Hematopoietic multipotent progenitor cell treated with erythropoietin and hydrocortisone succinate and interleukin-3 and kit ligand, for 4 days (in vitro differentiated cells): ENCODE measurements at regions not wholly inside any gene's neighbourhood (a gene's known extent, or its start where the extent isn't known, plus 50 kb on each side); places are given as distances from the start of the nearest gene placed in this dataset.
A peak's percentile ranks its signal among the peaks of the same experiment; 100 is the strongest.

Source experiments
- DNase-seq: peaks from one replicate; pipeline ENCODE4 v3.0.0-alpha.2; 2015

GRCh38 chr20:4511776-4512175 is 174.5 kb upstream of the PRNP start:
- no peak for DNase-seq

DNA sequence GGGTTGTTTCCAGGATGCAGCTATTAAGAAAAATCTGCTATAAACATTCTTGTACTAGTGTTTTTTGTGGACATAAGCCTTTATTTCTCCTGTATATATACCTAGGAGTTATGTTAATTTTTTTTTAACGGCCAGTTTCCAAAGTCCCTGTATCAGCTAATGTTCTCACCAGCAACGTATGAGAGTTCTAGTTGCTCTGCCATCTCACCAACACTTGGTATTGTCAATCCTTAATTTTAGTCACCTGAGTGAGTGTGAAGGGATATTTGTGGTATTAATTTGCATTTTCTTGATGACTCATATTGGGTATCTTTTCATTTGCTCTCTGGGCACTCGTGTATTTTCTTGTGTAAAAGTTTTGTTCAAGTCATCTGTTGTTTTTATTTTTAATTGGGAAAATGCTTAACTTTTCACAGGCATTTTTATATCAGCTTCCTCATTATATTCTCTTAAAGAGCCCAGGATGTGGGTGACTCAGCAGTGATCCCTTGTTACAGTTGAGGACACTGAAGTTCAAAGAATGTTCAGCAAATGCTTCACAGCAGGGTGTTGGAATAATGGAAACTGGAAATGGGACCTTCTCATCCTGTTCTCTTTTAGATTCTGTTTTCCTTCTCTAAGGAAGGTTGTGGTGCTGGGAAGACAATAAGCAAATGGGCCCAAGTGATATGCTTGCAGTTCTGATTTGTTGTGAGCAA is 176.3 kb upstream of the PRNP start:
- no peak for DNase-seq

GRCh38 chr20:4508773-4509172 is 177.5 kb upstream of the PRNP start:
- no peak for DNase-seq

DNA sequence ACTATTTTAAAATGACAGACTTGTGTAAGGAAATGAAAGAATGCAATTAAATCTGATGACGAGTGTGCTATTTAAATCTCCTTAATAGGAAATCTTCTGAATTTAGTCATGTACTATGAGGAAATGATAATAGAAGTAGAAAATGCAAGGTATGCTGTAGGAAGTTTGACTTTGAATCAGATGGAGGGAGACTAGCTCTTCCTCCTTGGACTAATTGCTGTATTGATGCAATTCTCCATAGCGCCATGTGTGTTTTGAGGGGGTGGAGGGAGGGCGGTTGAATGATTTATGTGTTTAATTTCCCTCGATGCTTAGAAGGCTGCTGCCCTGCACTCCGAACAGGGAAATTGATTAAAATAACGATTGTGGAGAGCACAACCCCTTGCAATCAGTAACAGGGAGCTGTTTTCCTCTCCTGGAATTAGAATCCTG is 179.0 kb upstream of the PRNP start:
- DNase-seq: no peak

GRCh38 chr20:4504814-4505213 is 181.4 kb upstream of the PRNP start:
- no peak for DNase-seq

DNA sequence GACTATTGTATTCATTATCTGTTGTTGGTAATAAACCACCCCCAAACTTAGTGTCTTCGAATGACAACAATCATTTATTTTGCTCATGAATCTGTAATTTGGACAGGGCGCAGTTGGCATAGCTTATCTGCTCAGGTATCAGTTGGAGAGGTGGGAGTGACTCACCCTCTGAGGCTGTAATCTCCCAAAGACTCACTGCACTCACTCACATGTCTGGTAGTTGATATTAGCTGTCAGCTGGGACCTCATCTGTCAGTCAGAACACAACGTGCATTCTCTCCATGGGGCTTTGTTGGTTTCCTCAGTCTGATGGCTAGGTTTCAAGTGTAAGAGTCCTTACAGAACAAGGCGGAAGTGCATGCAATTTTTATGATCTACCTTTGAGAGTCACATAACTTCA is 183.5 kb upstream of the PRNP start:
- DNase-seq: peak; percentile 7

DNA sequence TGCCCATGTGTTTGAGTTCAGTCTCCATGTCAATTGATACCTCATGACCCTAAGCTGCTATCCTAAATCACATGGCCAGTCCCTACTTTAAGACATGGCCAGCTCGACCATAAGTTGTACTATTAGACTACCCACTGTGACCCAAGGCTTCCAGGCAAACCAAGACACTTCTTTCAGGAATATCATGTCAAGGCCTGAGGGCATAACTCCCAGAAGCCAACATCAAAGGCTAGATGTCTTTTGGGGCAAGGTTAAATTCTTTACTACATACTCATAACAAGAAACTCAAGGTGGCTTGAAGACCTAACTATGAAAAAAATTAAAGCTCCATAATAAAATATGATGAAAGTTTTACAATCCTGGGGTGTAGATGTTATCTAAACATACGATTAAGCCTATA is 192.9 kb upstream of the PRNP start:
- DNase-seq: no peak

- DNase-seq: no peak
Measured at GRCh38 chr20:4491643-4492042, 194.6 kb upstream of the PRNP start.

DNA sequence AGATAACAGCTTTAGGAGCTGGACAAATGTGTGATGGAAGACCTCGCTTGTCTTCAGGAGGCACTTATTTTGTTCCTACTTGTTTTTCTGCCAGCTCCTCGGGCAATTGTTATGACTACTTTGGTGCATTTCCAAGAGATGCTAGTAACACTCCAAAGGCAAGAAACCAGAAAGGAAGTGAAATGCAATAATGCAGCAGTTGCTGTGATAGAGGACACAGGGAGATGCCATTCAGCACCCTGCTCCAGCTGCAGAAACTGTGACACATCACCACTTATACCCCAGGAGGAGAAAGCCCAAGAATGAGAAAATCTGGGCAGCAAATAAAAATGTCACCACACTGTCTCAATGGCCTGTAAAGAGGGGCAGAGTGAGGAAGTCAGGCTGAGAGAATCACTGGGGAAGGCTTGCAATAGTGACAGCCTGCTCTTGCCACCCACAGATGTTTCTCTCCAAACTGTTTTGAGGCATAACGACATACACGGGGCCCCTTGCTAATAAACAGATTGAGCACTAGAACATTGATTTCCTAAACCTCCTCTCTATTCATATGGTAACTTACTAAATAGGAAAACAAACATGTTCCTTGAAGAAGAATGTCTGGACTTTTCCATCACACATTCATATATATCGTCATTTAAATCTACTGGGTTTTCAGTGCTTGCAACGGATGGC is 195.5 kb upstream of the PRNP start:
- DNase-seq: no peak

DNA sequence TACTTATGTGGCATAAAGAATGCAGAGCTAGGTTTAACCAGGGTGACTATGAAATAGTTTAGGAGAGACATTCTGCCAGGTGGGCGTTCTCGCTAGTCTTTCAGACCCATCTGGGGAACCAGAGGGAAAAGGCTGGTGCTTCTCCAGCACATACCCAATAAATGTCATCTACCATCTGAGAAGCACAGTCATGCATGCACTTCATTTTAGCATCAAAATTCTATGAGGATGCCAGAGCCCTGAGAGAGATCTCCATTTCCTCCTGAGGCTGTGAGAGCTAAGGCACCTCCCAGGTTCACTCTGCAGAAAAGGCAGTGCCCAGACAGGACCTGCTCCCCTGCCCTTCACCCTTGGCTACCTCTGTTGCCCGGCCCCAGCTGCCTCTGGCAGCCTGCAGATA is 196.2 kb upstream of the PRNP start:
- no peak for DNase-seq

DNA sequence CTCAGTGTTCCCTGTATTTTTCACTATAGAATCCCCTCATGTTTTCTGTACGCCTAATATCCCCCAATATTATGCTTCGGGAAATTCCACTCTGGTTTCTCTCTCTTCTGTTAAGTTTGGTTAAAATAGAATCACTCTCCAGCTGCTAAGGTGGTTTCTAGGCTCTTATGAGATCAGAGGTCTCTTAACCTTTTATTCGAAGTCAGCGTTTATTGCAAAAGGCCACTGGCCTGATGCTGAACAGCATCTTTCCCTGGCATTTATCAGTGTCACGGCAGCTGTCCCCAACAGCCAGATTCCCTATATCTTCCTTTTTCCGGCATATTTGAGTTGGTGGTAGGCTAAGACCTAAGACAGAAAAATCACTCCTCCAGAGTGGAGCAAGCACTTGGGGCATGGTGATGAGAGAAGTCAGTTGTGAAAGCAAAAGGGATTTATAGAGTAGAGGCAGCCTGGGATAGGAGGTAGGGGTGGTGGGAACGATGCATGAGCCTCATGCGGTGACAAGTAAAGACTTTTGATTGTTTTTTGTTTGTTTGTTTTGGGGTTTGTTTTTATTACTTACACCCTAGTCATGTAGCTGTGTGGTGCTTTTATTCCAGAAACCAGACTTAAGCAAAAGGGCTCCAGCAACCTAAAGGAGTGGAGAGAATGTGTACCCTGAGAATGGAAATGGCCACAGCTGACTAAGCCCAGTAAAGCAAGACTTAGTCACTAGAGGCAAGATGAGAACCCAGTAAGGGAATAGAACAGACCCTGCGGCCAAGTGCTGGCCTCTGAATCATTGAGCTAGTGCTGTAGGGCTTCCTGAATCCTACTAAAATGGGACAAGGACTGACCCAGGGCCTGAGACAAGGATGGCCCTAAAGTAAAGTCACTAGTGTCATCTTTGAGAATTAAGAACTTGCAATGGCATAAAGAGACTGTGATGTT is 197.6 kb upstream of the PRNP start:
- DNase-seq: no peak

DNA sequence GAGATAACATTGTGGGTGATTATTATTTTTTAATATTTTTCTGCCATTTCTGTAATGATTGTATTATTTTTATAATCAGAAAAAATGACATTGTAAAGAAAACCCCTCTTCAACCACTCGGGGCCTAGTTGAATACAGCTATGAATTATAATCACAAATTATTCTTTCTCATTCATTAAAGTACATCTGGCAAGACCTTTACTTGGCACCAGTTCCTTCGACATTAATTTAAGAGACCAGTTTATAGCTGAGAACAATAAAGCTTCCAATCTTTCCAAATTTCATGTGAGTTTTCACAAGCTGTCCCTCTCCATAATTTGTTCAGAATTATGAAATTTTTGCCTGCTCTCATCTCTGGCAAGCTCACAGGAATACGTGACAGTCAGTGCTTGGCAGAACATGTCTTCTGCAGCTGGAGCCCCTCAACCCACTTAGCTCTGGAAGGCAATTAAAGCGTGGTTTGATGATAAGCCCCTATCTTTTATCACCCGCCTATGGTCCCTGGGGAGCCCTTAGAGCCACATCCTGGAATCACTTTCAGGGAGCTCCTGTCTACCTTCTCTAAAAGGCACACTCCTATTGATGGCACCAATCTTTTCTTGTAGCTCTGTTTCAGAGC is 201.8 kb upstream of the PRNP start:
- DNase-seq: no peak

DNA sequence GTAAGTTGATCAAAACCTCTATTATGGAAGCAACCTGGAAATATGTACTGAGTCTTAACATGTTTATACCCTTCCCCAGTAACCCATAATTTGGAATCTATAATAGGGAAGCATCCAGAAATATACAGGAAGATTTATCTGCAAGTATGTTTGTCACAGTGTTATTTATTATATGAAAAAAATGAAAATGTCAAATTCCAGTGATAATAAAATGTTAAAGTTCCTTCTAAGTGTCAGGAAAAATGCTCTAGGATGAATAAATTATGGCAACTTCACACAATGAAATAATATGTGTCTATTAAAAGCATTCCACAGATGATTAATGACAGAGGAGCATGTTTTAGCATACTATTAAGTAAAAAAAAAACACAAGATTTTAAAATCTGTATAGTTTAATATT is 202.3 kb upstream of the PRNP start:
- DNase-seq: no peak

DNA sequence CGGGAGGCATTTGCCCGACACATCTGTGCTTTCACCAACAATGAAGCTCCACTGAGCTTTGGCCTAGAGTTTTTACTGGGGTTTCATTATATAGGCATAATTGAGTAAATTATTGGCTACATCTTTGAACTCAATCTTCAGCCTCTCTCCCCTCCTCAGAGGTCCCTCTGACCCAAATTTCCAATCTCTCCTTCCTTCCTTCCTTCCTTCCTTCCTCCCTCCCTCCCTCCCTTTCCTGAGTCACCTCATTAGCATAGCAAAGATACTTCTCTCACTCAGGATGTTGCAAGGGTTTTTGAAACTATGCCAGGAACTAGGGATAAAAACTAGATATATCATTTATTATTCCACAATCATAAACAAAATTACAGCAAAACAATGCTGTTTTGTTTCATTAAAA is 202.8 kb upstream of the PRNP start:
- peak; percentile 15 for DNase-seq

- no peak for DNase-seq
Measured at GRCh38 chr20:4480104-4480503, 206.2 kb upstream of the PRNP start.

DNA sequence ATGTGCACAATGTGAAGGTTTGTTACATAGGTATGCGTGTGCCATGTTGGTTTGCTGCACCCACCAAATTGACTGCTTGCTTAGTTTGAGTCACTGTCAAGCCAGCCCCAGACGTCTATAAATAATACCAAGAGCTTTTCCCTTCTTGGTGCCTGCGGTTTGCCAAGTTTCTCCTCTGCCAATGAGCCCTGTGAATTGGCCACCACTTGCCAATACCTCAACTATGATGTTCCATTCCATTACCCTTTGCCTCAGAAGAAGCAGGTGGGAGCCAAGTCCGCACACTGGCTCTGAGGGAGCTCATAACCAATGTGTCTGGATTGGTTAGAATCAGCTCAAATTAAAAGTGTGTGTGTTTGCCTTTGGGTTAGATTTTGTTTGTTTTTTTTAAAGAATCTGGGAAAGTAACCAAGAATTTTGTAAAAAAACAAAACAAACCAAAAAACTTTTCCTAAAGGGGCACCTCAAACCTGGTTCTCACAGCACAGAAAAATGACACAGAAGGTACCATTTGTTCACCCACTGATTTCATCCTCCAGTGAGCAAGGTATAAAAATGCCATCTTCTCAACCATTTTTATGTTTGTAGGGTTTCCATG is 209.3 kb upstream of the PRNP start:
- no peak for DNase-seq

- no peak for DNase-seq
Measured at GRCh38 chr20:4472906-4473305, 213.3 kb upstream of the PRNP start.

DNA sequence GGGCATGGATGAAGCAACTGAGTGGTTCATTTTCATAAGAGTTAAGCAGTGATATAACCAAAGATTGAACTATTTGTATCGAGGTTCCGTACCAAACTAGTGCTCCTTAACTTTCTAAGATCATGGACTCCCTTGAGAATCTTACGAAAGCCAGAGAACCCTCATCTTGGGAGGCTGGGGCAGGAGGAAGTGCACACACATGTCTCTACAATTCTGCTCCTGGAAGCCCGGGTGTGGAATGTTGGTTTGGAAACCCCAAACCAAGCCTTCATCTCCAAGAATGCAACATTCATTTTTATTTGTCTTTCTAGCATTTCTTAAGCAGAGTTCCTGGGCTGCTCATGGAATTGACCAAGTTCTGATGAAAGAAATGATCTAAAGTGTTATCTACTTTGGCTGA is 215.0 kb upstream of the PRNP start:
- DNase-seq: no peak

DNA sequence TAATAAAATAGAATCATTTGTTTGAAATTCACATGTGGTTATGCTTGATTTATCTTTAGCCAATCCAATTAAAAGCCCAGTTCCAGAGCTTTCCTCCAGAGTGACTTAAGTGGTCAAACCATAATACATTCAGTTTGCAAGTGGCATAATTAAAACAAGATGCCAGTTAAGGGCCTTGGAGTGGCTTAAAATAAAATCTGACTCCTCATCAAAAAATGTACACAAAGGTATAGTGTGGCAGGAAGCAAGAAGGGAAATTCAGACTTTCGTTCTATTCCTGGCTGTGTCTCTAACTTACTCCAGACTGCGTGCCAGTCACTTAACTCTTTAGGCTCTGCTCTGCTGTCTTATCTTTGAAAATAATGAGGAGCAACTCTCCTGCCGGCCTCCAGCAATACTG is 215.9 kb upstream of the PRNP start:
- DNase-seq: no peak

DNA sequence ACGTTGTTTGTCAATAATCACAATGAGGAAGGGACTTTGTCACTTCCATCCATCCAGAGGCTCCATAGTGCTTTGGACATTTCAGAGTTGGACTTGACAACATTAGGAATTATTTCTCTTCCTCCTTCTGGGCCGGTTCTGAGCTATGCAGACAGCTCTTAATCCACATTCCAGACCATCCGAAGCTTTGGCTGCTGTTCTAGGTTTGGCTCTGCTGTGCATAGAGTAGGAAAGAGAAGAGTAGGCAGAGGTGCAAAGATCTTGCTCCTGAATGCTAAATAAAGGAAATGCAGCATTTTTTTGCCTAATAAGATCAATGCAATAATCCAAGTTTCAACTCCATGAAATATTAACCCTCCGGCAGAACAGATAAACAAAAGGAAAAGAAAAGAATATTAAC is 216.3 kb upstream of the PRNP start:
- no peak for DNase-seq

- no peak for DNase-seq
Measured at GRCh38 chr20:4468114-4468513, 218.1 kb upstream of the PRNP start.

GRCh38 chr20:4465855-4466545 is 216.9 kb upstream of the ADRA1D start:
- no peak for DNase-seq
